Activated CD4-positive, CD25-positive, alpha-beta regulatory T cell (primary cell): ENCODE measurements at regions not wholly inside any gene's neighbourhood (a gene's known extent, or its start where the extent isn't known, plus 50 kb on each side); places are given as distances from the start of the nearest gene placed in this dataset.

Source experiments
- DNase-seq, 4 experiments: peaks; one replicate each; lab custom pipeline; 2025; lab: John Stamatoyannopoulos, UW

- no peak for DNase-seq
Measured at GRCh38 chr9:36764364-36765076, 191.8 kb downstream of the MELK start.

GRCh38 chr9:36765077-36765390, 192.3 kb downstream of the MELK start:
- no peak for DNase-seq

- DNase-seq, result peak; percentile 72 to 77 (median 76)
Measured at GRCh38 chr9:36765468-36766341, 193.0 kb downstream of the MELK start.

- no peak for DNase-seq
Measured at GRCh38 chr9:36768677-36769076, 196.0 kb downstream of the MELK start.

GRCh38 chr9:36770025-36770424, 197.3 kb downstream of the MELK start:
- DNase-seq, result no peak

DNA sequence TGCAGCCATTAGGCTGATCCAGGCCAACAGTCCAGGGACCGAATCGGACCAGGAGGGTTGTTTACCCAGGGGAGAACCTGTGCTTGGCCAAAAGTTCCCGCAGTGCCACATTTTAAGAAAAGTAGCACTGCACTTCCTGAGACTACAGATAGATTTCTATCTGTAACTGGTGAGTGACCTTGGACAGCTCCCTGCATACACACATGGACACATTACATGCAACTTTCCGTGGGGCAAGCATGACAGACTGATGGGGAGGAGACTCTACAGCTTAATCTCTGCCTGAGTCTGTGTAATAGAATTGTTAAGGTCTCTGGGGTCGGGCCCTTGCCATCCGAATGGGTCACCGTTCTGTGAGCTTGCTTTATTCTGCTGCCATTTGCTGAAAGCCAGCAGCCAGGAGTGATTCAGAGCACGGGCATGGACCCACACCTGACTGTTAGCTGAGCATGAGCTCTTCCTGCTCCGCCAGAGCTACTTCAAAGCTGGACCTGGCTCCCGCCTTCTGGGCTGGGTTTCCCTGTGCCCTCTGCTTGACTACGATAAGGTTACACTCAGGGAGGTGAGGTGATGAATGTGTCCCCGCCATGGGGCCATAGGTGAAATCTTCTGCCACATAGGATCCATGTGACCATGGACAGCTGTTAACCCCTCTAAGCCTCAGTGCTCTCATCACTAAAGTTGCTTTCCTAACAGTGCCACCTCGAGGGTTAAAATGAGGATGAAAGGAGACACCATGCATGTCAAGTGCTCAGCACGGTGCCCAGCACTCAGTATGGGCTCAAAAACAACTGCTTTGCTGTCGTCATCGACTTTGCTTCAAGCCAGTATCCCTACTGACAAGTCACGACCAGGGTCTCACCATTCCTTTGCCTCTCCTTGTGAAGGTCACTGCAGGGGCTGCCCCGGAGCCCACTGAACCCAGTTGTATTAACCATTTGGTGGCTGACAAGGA, 200.0 kb downstream of the MELK start:
- no peak for DNase-seq

GRCh38 chr9:36778682-36779081, 206.0 kb downstream of the MELK start:
- no peak for DNase-seq

DNA sequence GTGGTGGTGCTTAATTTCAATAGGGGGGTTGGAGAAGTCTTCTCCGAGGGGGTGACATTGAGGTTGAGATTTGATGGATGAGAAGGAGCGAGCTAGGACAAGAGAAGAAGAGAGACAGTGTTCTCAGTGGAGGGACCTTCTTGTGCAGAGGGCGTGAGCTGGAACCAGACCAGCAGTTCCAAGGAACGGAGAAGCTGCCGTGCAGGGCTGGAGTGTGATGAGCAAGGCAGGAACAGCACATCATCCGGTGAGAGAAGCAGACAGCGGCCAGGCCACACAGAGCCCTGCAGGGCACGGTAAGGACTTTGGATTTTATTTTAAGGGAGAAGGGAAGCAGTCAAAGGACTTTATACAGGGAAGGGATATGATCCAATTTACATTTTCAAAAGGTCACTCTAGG, 206.9 kb downstream of the MELK start:
- DNase-seq, result no peak

DNA sequence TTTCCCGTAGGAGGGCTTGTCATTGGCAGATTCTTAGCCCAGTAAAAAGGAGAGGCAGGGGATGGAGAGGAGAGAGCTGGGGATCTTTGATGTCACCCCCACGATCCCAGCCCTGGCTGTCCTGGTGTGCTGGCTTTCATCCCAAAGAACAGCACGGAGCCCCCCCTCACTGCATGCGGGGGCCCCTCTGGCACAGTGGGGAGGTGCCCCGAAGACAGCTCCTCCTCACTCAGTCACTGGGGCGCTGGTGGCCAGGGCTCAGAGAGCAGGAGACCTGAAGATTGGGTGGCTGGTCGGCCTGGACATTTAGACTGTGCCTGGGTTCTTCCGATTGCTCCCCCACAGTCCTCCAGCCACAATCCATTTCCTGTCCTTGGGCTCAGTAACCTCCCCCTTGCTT, 207.5 kb downstream of the MELK start:
- DNase-seq, result no peak

GRCh38 chr9:36781533-36781932, 208.8 kb downstream of the MELK start:
- no peak for DNase-seq
